Left ventricle myocardium inferior (tissue), 1 donor: ENCODE measurements at regions not wholly inside any gene's neighbourhood (a gene's known extent, or its start where the extent isn't known, plus 50 kb on each side); places are given as distances from the start of the nearest gene placed in this dataset.
"Not testable (repeated sequence)": the region's sequence is repeated elsewhere in the genome, so short reads cannot be mapped to it uniquely, and the experiment has no call there.

ENCODE experiments used
- DNase-seq: peaks from one replicate; pipeline ENCODE4 v3.0.0-alpha.2; 2020
- H3K27ac ChIP-seq: fragments of 200-600 bp; replicated peaks from 2 replicates; pipeline ENCODE4 v1.8.0; 2021
- H3K27me3 ChIP-seq: fragments of 200-600 bp; 2 replicates; pipeline ENCODE4 v1.8.0; 2021; ENCODE audit warnings: low read depth
- H3K36me3 ChIP-seq: fragments of 200-600 bp; 2 replicates; pipeline ENCODE4 v1.8.0; 2021
- H3K4me1 ChIP-seq: fragments of 200-600 bp; 2 replicates; pipeline ENCODE4 v1.8.0; 2021
- H3K4me3 ChIP-seq: fragments of 200-600 bp; 2 replicates; pipeline ENCODE4 v1.8.0; 2021; ENCODE audit warnings: mild to moderate bottlenecking, moderate library complexity
- H3K9me3 ChIP-seq: fragments of 200-600 bp; replicated peaks from 2 replicates; pipeline ENCODE4 v1.8.0; 2021
- intact Hi-C: fragments of 100-400 bp; cut with micrococcal nuclease; formaldehyde crosslinking; loops from one replicate; pipeline ENCODE4 v1.11.0; 2022
- TF ChIP-seq, protein P1 (sequence below): fragments of 200-600 bp; IDR thresholded peaks from 2 replicates; pipeline ENCODE4 v1.8.0; 2021; ENCODE audit warnings: antibody characterized with exemption, mild to moderate bottlenecking, borderline replicate concordance
- donor health status: DM: no; HTN: yes; CAD: no; lungs with severe emphysema.

DNA sequence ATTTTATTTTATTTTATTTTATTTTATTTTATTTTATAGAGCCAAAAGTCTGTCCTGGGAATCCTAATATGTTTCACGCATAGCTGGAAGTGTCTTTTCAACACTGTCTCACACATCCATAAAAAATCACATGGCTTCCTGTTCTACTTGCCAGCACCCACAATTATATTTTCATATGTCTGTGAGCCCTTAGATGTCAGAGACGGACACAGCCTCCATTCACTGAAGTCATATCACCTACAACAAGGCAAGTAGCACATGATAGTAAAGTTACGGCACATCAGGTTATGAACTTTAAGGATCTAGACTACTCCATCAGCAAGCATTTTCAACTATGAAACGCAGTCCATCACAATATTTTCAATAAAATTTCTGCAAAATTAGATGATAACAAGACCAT, 168.4 kb downstream of the ZIC4 start:
- no peak for DNase-seq
- intact Hi-C loops = no loop called here
- Histone ChIP-seq H3K4me3 (no peak overlapping the region), H3K4me1 (no peaks in the 10 kb centered on the region), H3K27me3 (no peaks in the 10 kb centered on the region), H3K36me3 (no peaks in the 10 kb centered on the region), H3K27ac (no peak overlapping the region), H3K9me3 (no peaks in the 10 kb centered on the region)
- TF ChIP-seq, protein P1, sequence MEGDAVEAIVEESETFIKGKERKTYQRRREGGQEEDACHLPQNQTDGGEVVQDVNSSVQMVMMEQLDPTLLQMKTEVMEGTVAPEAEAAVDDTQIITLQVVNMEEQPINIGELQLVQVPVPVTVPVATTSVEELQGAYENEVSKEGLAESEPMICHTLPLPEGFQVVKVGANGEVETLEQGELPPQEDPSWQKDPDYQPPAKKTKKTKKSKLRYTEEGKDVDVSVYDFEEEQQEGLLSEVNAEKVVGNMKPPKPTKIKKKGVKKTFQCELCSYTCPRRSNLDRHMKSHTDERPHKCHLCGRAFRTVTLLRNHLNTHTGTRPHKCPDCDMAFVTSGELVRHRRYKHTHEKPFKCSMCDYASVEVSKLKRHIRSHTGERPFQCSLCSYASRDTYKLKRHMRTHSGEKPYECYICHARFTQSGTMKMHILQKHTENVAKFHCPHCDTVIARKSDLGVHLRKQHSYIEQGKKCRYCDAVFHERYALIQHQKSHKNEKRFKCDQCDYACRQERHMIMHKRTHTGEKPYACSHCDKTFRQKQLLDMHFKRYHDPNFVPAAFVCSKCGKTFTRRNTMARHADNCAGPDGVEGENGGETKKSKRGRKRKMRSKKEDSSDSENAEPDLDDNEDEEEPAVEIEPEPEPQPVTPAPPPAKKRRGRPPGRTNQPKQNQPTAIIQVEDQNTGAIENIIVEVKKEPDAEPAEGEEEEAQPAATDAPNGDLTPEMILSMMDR = no peak

DNA sequence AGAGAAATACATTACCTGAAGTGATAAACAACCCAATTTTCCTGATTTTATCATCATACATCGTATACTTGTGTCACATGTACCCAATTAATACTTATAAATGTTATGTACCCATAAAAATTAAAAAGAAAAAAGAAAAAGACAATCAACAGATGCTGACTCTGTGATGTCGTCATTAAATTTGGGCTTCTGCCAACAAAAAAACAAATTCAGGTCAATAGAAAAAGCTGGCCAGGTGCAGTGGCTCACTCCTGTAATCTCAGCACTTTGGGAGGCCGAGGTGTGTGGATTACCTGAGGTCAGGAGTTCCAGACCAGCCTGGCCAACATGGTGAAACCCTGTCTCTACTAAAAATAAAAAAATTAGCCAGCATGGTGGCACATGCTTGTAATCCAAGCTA, 174.4 kb downstream of the ZIC4 start:
- H3K9me3 ChIP-seq, H3K4me1 ChIP-seq, H3K36me3 ChIP-seq, H3K27ac ChIP-seq, intact Hi-C loops, H3K27me3 ChIP-seq, DNase-seq, H3K4me3 ChIP-seq: not testable (repeated sequence)

DNA sequence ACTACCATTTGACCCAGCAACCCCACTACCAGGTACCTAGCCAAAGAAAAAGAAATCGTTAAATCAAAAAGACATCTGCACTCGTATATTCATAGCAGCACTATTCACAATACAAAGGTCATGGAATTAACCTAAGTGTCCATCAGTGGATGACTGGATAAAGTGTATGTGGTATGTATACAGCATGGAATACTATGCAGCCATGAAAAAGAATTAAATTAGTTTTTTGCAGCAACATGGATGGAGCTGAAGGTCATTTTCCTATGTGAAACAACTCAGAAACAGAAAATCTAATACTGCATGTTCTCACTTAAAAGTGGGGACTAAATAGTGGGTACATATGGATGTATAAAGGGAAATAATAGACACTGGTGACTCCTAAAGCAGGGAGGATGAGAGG, 175.2 kb downstream of the ZIC4 start:
- no peak for DNase-seq
- intact Hi-C loops = no loop called here

DNA sequence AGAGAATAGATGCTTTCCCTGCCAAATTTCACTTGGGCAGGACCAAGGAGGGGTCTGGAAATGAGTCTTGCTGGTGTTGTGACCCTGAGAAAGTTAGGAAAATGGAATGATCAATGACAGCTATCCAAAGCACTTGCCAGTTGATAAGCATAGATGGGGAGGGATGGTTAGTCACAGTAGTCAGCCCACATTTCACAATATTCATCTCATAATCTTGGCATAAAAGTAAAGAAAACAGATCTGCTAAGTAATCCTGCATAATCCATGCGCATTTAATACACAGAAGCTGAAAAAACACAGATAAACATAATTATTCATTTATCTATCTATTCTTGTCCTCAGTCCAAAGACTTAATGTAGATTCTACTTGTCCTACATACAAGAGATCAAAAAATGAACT, 184.1 kb downstream of the ZIC4 start:
- H3K27me3 ChIP-seq = no peaks in the 10 kb centered on the region
- H3K36me3 ChIP-seq = no peaks in the 10 kb centered on the region
- H3K27ac ChIP-seq = no peak overlapping the region
- no peaks in the 10 kb centered on the region for H3K9me3 ChIP-seq
- H3K4me1 ChIP-seq = no peaks in the 10 kb centered on the region
- TF ChIP-seq, protein P1 = no peak
- intact Hi-C loops = no loop called here
- DNase-seq = no peak
- no peak overlapping the region for H3K4me3 ChIP-seq

More for the DNA sequence above, 175.2 kb downstream of the ZIC4 start:
- no peak overlapping the region for H3K27ac ChIP-seq
- H3K4me1 ChIP-seq = no peaks in the 10 kb centered on the region
- H3K4me3 ChIP-seq = no peak overlapping the region
- peaks cover 9% of the 10 kb centered on the region for H3K9me3 ChIP-seq
- TF ChIP-seq, protein P1 = no peak
- H3K36me3 ChIP-seq = no peaks in the 10 kb centered on the region
- no peaks in the 10 kb centered on the region for H3K27me3 ChIP-seq

DNA sequence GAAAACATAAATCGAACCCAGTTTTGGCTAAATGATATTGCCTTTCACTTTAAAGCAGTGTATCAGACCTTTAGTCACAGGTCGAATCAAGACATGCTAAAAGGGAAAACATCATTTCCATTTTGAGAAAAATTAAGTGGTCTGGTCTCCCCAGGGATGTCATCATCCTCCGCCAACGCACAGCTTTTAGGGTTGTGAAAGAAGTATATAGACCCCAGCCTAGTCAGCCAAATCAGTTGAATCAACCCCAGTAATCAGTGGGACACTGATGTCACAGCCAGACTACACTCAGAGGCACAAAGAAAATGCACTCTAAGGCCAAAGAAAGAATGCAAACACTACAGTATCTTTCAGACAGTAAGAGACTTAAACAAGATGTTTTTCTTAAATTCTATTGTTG, 187.4 kb downstream of the ZIC4 start:
- Histone ChIP-seq H3K27me3 (no peaks in the 10 kb centered on the region), H3K27ac (no peak overlapping the region)
- TF ChIP-seq, protein P1 = no peak

DNA sequence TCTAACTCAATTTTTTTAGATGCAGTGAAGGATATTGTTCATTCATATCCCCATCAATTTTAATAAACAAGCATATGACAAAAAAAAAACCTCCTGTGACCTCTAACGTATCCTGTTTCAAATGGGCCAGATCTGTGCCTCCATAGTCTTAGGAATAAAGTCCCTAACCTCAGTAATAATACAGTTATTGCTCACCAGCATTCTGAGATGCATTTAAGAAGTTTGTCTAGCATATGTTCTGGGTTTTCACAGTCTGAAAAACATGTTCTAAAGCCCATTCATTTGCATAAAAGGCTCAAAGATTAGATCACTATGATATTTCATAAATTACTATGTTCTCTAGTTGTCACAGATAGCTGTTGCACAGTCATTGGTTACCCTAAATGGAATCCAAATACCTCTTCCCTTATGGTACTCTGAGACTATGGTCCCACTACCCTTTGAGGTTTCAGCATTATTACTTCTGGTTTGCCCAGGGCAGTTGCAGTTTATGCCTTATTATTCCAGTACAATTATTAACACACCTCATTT, 190.1 kb downstream of the ZIC4 start:
- no peak overlapping the region for H3K4me3 ChIP-seq
- H3K27me3 ChIP-seq = no peaks in the 10 kb centered on the region
- no peak for DNase-seq
- H3K27ac ChIP-seq = no peak overlapping the region
- TF ChIP-seq, protein P1 = no peak
- intact Hi-C loops = no loop called here
- H3K36me3 ChIP-seq = no peaks in the 10 kb centered on the region
- H3K9me3 ChIP-seq = no peaks in the 10 kb centered on the region
- H3K4me1 ChIP-seq = no peaks in the 10 kb centered on the region

More for the DNA sequence above, 187.4 kb downstream of the ZIC4 start:
- DNase-seq = no peak
- Histone ChIP-seq H3K9me3 (no peaks in the 10 kb centered on the region), H3K4me1 (no peaks in the 10 kb centered on the region), H3K4me3 (no peak overlapping the region), H3K36me3 (no peaks in the 10 kb centered on the region)
- intact Hi-C loops = no loop called here
